Stomach (tissue), 4 donors: ENCODE measurements at regions not wholly inside any gene's neighbourhood (a gene's known extent, or its start where the extent isn't known, plus 50 kb on each side); places are given as distances from the start of the nearest gene placed in this dataset.

Experiments
- EP300 ChIP-seq: sonication (generic); formaldehyde crosslinking; IDR thresholded peaks from one replicate; pipeline ENCODE4 v1.6.1; 2017; ENCODE audit warnings: antibody characterized with exemption
- POLR2A ChIP-seq, 4 donors: fragments of 450-650 bp; IDR thresholded peaks; one replicate each; pipeline ENCODE4 v1.6.1; 2016; ENCODE audit warnings: antibody characterized with exemption in 4 of 4, control low read depth in 2 of 4, mild to moderate bottlenecking in 1 of 4, moderate library complexity in 1 of 4
- POLR2AphosphoS5 ChIP-seq, 3 donors: sonication (generic); formaldehyde crosslinking; IDR thresholded peaks; one replicate each; pipeline ENCODE4 v1.6.1; 2016; ENCODE audit warnings: antibody characterized with exemption in 3 of 3
- TF ChIP-seq, protein P1 (sequence below), 7 experiments: fragments of 450-650 bp in 4 of 7; fragments of 200-600 bp in 3 of 7; sonication (generic) in 3 of 7; IDR thresholded peaks; one replicate each; pipeline ENCODE4 v1.5.1; 2016 to 2019; ENCODE audit warnings: antibody characterized with exemption in 7 of 7, control low read depth in 2 of 7, mild to moderate bottlenecking in 1 of 7

DNA sequence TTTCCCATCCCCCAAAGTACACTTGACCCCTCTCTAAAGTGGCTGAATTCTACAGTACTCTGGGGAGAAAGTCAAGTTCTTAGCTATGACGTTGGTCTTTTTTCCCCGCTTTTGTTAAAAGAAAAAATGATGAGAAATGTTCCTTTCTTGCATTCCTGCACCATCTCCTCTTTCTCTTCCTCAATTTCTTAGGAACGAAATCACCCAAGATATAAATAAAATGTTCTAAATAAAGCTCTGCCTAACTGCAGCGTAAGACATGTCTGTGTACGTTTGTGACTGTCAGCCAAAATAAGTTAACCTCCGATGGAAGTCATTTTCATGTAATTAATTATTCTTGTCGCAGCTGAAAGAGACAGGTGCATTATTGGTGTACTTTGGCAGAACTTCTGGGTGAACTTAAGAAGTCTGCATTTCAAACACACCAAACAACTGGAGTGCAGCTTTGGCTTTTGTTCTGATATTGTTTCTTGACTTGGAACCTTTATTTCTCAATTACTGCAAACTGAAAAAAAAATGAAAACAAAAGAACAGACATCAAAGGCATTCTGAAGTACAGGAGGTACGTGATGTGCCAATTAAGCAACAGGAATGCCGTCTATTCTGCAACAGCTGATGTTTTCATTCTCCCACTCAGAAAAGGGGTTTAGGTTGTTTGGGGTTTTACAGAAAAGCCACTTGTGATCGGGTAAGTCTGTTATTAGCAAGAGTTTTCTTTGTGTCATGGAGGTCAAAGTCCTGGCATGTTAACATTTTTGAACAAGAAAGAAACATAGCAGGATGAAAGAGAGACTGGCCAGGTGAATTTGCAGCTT, 82.4 kb upstream of the SDK1 start:
- TF ChIP-seq, protein P1, sequence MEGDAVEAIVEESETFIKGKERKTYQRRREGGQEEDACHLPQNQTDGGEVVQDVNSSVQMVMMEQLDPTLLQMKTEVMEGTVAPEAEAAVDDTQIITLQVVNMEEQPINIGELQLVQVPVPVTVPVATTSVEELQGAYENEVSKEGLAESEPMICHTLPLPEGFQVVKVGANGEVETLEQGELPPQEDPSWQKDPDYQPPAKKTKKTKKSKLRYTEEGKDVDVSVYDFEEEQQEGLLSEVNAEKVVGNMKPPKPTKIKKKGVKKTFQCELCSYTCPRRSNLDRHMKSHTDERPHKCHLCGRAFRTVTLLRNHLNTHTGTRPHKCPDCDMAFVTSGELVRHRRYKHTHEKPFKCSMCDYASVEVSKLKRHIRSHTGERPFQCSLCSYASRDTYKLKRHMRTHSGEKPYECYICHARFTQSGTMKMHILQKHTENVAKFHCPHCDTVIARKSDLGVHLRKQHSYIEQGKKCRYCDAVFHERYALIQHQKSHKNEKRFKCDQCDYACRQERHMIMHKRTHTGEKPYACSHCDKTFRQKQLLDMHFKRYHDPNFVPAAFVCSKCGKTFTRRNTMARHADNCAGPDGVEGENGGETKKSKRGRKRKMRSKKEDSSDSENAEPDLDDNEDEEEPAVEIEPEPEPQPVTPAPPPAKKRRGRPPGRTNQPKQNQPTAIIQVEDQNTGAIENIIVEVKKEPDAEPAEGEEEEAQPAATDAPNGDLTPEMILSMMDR (IDR thresholded peaks at IDR 0.05) = no peak
- TF ChIP-seq POLR2AphosphoS5 (IDR thresholded peaks at IDR 0.05) (no peak), EP300 (no peak), POLR2A (IDR thresholded peaks at IDR 0.05) (no peak)
